DOHH2 (cell line): ENCODE measurements at regions not wholly inside any gene's neighbourhood (a gene's known extent, or its start where the extent isn't known, plus 50 kb on each side); places are given as distances from the start of the nearest gene placed in this dataset.

ENCODE experiments used
- H3F3A ChIP-seq: fragments of 200-600 bp; sonication (generic), shearing (Covaris generic); 2 replicates; pipeline ENCODE4 v1.6.0; 2016; ENCODE audit warnings: antibody characterized with exemption, mild to moderate bottlenecking; ENCODE audit not compliant: control insufficient read depth, insufficient read depth
- H3K27ac ChIP-seq: fragments of 200-600 bp; sonication (generic); 2 replicates; pipeline ENCODE4 v1.5.1; 2014; ENCODE audit warnings: low read depth, mild to moderate bottlenecking, low read length, moderate library complexity
- H3K27me3 ChIP-seq: fragments of 200-600 bp; sonication (generic); 2 replicates; pipeline ENCODE4 v1.6.1; 2014; ENCODE audit warnings: mild to moderate bottlenecking, low read length, mixed read lengths; ENCODE audit not compliant: control insufficient read depth
- H3K36me3 ChIP-seq: fragments of 200-600 bp; sonication (generic); 2 replicates; pipeline ENCODE4 v1.6.1; 2014; ENCODE audit warnings: mild to moderate bottlenecking, low read length, moderate library complexity, mixed read lengths; ENCODE audit not compliant: control insufficient read depth
- H3K4me1 ChIP-seq: fragments of 200-600 bp; sonication (generic); 2 replicates; pipeline ENCODE4 v1.6.1; 2014; ENCODE audit warnings: mild to moderate bottlenecking, low read length, mixed read lengths; ENCODE audit not compliant: control insufficient read depth
- H3K4me2 ChIP-seq: fragments of 200-600 bp; sonication (generic); 2 replicates; pipeline ENCODE4 v1.6.0; 2014; ENCODE audit warnings: mild to moderate bottlenecking, low read length, moderate library complexity
- H3K4me3 ChIP-seq: fragments of 200-600 bp; sonication (generic); 2 replicates; pipeline ENCODE4 v1.5.1; 2014; ENCODE audit warnings: mild to moderate bottlenecking, low read length, mixed read lengths
- H3K79me2 ChIP-seq: fragments of 200-600 bp; sonication (generic); 2 replicates; pipeline ENCODE4 v1.6.1; 2014; ENCODE audit warnings: mild to moderate bottlenecking, low read length, mixed read lengths; ENCODE audit not compliant: control insufficient read depth
- H3K9me2 ChIP-seq: fragments of 200-600 bp; sonication (generic); replicated peaks from 2 replicates; pipeline ENCODE4 v1.6.1; 2014; ENCODE audit warnings: mild to moderate bottlenecking, low read length, mixed read lengths; ENCODE audit not compliant: control insufficient read depth
- H3K9me3 ChIP-seq: fragments of 200-600 bp; sonication (generic); 2 replicates; pipeline ENCODE4 v1.6.1; 2014; ENCODE audit warnings: antibody characterized with exemption, low read length, mixed read lengths; ENCODE audit not compliant: control insufficient read depth, insufficient read depth
- H4K20me1 ChIP-seq: fragments of 200-600 bp; sonication (generic); 2 replicates; pipeline ENCODE4 v1.6.0; 2014; ENCODE audit warnings: low read depth, mild to moderate bottlenecking, antibody characterized with exemption, low read length, moderate library complexity; ENCODE audit not compliant: control insufficient read depth, insufficient read depth
- EZH2phosphoT487 ChIP-seq: fragments of 200-600 bp; sonication (generic); IDR thresholded peaks from 2 replicates; pipeline ENCODE4 v1.6.1; 2017; ENCODE audit warnings: borderline replicate concordance, mild to moderate bottlenecking, antibody characterized with exemption, low read length, moderate library complexity, mixed read lengths
- TF ChIP-seq, protein P1 (sequence below): fragments of 200-600 bp; sonication (generic); IDR thresholded peaks from one replicate; pipeline ENCODE4 v1.5.1; 2014; ENCODE audit warnings: antibody characterized with exemption, mild to moderate bottlenecking, low read depth, low read length; ENCODE audit not compliant: poor library complexity, severe bottlenecking

DNA sequence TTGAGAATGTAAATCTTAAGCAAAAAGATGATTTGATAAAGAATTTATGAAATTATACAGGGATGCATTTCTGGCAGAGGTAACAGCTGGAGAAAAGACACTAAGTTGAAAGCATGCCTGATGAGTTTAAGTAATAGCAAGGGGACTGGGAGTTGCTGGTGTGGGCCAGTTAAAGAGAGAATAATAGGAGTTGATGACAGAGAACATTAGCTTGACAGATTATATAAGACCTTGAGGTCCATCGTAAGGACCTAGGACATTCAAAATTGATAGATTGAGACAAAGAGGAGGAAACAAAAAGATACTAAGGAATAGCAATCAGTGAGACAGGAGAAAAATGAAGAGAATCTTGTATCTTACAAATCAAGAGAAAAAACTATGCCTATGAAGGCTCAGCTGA, 84.7 kb upstream of the TMPRSS15 start:
- Histone ChIP-seq H4K20me1 (no peaks in the 10 kb centered on the region), H3K4me3 (no peak overlapping the region), H3K27me3 (no peaks in the 10 kb centered on the region), H3K4me1 (no peaks in the 10 kb centered on the region), H3F3A (no peaks in the 10 kb centered on the region), H3K36me3 (no peaks in the 10 kb centered on the region), H3K79me2 (no peaks in the 10 kb centered on the region), H3K9me3 (no peaks in the 10 kb centered on the region), H3K4me2 (no peak overlapping the region), H3K9me2 (no peaks in the 10 kb centered on the region), H3K27ac (no peak overlapping the region)
- TF ChIP-seq, protein P1, sequence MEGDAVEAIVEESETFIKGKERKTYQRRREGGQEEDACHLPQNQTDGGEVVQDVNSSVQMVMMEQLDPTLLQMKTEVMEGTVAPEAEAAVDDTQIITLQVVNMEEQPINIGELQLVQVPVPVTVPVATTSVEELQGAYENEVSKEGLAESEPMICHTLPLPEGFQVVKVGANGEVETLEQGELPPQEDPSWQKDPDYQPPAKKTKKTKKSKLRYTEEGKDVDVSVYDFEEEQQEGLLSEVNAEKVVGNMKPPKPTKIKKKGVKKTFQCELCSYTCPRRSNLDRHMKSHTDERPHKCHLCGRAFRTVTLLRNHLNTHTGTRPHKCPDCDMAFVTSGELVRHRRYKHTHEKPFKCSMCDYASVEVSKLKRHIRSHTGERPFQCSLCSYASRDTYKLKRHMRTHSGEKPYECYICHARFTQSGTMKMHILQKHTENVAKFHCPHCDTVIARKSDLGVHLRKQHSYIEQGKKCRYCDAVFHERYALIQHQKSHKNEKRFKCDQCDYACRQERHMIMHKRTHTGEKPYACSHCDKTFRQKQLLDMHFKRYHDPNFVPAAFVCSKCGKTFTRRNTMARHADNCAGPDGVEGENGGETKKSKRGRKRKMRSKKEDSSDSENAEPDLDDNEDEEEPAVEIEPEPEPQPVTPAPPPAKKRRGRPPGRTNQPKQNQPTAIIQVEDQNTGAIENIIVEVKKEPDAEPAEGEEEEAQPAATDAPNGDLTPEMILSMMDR: no peak
- no peak for TF ChIP-seq EZH2phosphoT487

DNA sequence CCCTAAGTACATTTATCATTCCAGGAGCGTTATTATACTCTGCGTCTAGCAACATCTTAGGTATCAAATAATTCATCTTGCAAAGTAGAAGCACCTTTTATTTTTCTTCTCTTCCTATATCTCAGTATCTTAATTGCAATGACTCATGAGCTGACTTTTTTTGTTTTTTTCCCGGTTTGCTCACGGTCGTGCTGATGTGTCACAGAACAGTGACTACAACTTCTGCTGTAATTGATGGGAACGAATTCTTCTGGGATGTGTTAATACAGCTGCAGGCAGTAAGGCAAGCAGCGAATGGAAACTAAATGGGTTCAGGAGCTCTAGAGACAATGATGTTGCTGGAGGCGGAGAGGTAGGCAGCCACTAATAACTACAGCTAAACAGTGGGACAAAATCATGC, 89.8 kb upstream of the TMPRSS15 start:
- Histone ChIP-seq H4K20me1 (no peaks in the 10 kb centered on the region), H3K9me2 (no peaks in the 10 kb centered on the region), H3K4me1 (peaks cover 2% of the 10 kb centered on the region; the same call in 1 of the 2 replicates), H3K79me2 (no peaks in the 10 kb centered on the region), H3K4me3 (no peak overlapping the region), H3K9me3 (no peaks in the 10 kb centered on the region), H3F3A (no peaks in the 10 kb centered on the region), H3K27ac (no peak overlapping the region), H3K36me3 (no peaks in the 10 kb centered on the region), H3K4me2 (no peak overlapping the region), H3K27me3 (no peaks in the 10 kb centered on the region)
- no peak for TF ChIP-seq EZH2phosphoT487
- TF ChIP-seq, protein P1: no peak

DNA sequence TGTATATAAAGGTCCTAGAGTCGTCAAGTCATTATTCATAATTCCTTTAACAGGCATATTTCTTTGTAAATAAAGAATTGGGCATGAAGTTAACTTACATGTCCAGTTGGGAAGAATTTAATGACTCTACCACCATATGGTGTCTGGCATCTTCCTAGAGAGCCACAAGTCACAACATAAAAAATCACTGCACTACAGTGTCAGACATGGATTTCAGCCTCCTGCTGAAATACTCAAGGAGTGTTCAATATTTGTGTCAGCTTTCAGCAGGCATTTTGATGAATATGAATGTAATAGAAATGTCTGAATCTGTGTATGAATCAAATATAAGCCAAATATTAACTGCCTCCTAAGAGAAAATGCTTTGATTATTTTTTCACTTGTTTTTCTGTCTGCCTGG, 91.9 kb upstream of the TMPRSS15 start:
- TF ChIP-seq EZH2phosphoT487: no peak
- TF ChIP-seq, protein P1: no peak
- Histone ChIP-seq H3K9me3 (no peaks in the 10 kb centered on the region), H3K4me2 (no peak overlapping the region), H4K20me1 (no peaks in the 10 kb centered on the region), H3K36me3 (no peaks in the 10 kb centered on the region), H3K4me1 (peaks cover 12% of the 10 kb centered on the region; the same call in 1 of the 2 replicates), H3K9me2 (no peaks in the 10 kb centered on the region), H3F3A (no peaks in the 10 kb centered on the region), H3K27ac (no peak overlapping the region), H3K27me3 (no peaks in the 10 kb centered on the region), H3K4me3 (no peak overlapping the region), H3K79me2 (no peaks in the 10 kb centered on the region)

DNA sequence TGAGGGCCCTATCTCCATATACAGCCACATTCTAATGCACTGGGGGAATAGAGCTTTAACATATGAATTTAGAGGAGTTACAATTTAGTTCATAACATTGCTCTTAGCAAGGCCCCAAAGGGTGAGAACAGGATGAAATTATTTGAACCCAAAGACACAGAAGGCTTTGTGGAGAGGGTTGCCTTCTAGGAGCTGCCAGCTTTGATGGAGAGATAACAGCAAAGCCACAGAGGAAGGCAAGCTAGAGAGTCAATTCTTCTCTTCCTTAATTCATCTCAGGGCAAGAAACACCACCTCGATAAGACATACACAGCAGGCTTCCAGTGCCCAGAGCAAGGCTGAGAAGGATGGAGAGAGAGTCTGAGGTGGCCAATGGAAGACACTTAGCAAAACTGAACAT, 94.8 kb upstream of the TMPRSS15 start:
- no peaks in the 10 kb centered on the region for H3K9me2 ChIP-seq
- H3F3A ChIP-seq: no peaks in the 10 kb centered on the region
- no peaks in the 10 kb centered on the region for H3K9me3 ChIP-seq
- no peaks in the 10 kb centered on the region for H3K27me3 ChIP-seq
- no peaks in the 10 kb centered on the region for H4K20me1 ChIP-seq
- H3K4me3 ChIP-seq: no peak overlapping the region
- no peaks in the 10 kb centered on the region for H3K36me3 ChIP-seq
- no peak overlapping the region for H3K4me2 ChIP-seq
- no peak overlapping the region for H3K27ac ChIP-seq
- H3K4me1 ChIP-seq: peaks cover 15% of the 10 kb centered on the region; the same call in 1 of the 2 replicates
- TF ChIP-seq EZH2phosphoT487: no peak
- TF ChIP-seq, protein P1: no peak
- H3K79me2 ChIP-seq: no peaks in the 10 kb centered on the region
